Mesendoderm (in vitro differentiated cells): ENCODE measurements at regions not wholly inside any gene's neighbourhood (a gene's known extent, or its start where the extent isn't known, plus 50 kb on each side); places are given as distances from the start of the nearest gene placed in this dataset.

Experiments
- DNase-seq: peaks from one replicate; pipeline ENCODE4 v3.0.0; 2013
- H2AK5ac ChIP-seq: 2 replicates; pipeline ENCODE4 v1.6.1; 2013; ENCODE audit warnings: low read length, inconsistent platforms
- H2BK120ac ChIP-seq: 2 replicates; pipeline ENCODE4 v1.6.1; 2013; ENCODE audit warnings: low read depth, mild to moderate bottlenecking, low read length, moderate library complexity, mixed read lengths
- H2BK15ac ChIP-seq: replicated peaks from 2 replicates; pipeline ENCODE4 v1.6.1; 2013; ENCODE audit warnings: low read depth, mild to moderate bottlenecking, moderate library complexity
- H2BK5ac ChIP-seq: 2 replicates; pipeline ENCODE4 v1.6.1; 2013; ENCODE audit warnings: low read length, inconsistent platforms
- H3K18ac ChIP-seq: 2 replicates; pipeline ENCODE4 v1.6.1; 2013; ENCODE audit warnings: mild to moderate bottlenecking, low read length, mixed read lengths
- H3K23ac ChIP-seq: one replicate; pipeline ENCODE4 v1.6.1; 2013; ENCODE audit warnings: low read length
- H3K27ac ChIP-seq: 2 replicates; pipeline ENCODE4 v1.5.1; 2013; ENCODE audit warnings: low read depth, mild to moderate bottlenecking, inconsistent platforms, low read length, moderate library complexity
- H3K27me3 ChIP-seq: 2 replicates; pipeline ENCODE4 v1.6.1; 2013; ENCODE audit warnings: low read length, control low read depth, mild to moderate bottlenecking, inconsistent platforms; ENCODE audit not compliant: insufficient read depth, poor library complexity
- H3K36me3 ChIP-seq: 2 replicates; pipeline ENCODE4 v1.6.1; 2013; ENCODE audit warnings: low read length, inconsistent platforms; ENCODE audit not compliant: control insufficient read depth, insufficient read depth
- H3K4ac ChIP-seq: one replicate; pipeline ENCODE4 v1.6.1; 2013; ENCODE audit warnings: low read depth, mild to moderate bottlenecking, low read length, moderate library complexity
- H3K4me1 ChIP-seq: 2 replicates; pipeline ENCODE4 v1.6.1; 2013; ENCODE audit warnings: low read depth, low read length, inconsistent platforms; ENCODE audit not compliant: control insufficient read depth
- H3K4me2 ChIP-seq: 2 replicates; pipeline ENCODE4 v1.6.1; 2013; ENCODE audit warnings: low read length
- H3K4me3 ChIP-seq: 2 replicates; pipeline ENCODE4 v1.5.1; 2013; ENCODE audit warnings: mild to moderate bottlenecking, low read length
- H3K56ac ChIP-seq: one replicate; pipeline ENCODE4 v1.6.1; 2013; ENCODE audit warnings: low read length
- H3K79me1 ChIP-seq: 2 replicates; pipeline ENCODE4 v1.6.1; 2013; ENCODE audit warnings: low read length, inconsistent platforms
- H3K79me2 ChIP-seq: 2 replicates; pipeline ENCODE4 v1.6.1; 2013; ENCODE audit warnings: mild to moderate bottlenecking, low read length; ENCODE audit not compliant: control insufficient read depth, insufficient read depth
- H3K9ac ChIP-seq: 2 replicates; pipeline ENCODE4 v1.6.1; 2013; ENCODE audit warnings: low read length, inconsistent platforms
- H4K5ac ChIP-seq: one replicate; pipeline ENCODE4 v1.6.1; 2013; ENCODE audit warnings: low read length
- H4K8ac ChIP-seq: one replicate; pipeline ENCODE4 v1.6.1; 2013; ENCODE audit warnings: low read depth, mild to moderate bottlenecking, control low read depth, low read length, moderate library complexity
- WGBS: extraction: QIAGEN DNeasy Blood & Tissue Kit; methylation state at CpG from one replicate; pipeline ENCODE4 v1.1.7; 2013; ENCODE audit warnings: low lambda C conversion rate, missing lambda C conversion rate; ENCODE audit not compliant: insufficient coverage; ENCODE audit errors: extremely low coverage; 5-methylcytosine and 5-hydroxymethylcytosine counted together

DNA sequence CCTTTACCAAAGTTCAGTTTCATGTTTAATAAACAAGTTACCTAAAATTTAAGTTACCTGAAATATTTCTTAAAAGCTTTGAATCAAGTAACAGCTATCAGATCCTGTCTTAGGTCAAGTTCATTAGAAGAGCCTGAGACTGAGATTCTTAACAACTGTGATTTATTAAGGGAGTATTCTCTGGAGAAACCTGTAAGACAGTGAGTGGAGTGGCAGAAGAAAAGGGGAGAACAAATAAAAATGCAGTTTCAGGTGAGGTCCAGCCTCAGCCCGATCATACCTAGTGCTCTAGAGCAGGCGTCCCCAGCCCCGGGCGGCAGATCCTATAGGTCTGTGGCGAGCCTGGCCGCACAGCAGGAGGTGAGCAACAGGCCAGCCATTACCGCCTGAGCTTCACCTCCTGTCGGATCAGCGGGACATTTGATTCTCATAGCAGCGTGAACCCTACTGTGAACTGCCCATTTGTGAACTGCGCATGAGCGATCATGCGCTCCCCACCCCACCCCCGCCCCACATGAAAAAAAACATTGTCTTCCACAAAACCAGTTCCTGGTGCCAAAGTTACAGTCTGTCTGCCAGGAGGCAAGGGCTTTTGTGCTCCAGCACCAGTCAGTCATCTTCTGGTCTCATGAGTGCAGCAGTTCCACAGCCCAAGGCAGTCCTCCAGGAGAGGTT, 59.2 kb upstream of the ADGRB3 start:
- no peak overlapping the region for H3K4ac ChIP-seq
- H3K56ac ChIP-seq: no peak overlapping the region
- H2BK5ac ChIP-seq: no peak overlapping the region
- DNase-seq: peak; percentile 65
- H3K23ac ChIP-seq: no peak overlapping the region
- peak overlapping the region; percentile 27 for H2BK15ac ChIP-seq
- no peaks in the 10 kb centered on the region for H3K27me3 ChIP-seq
- H3K4me2 ChIP-seq: no peak overlapping the region
- no peak overlapping the region for H3K9ac ChIP-seq
- H3K36me3 ChIP-seq: no peaks in the 10 kb centered on the region
- H4K8ac ChIP-seq: no peak overlapping the region
- H2BK120ac ChIP-seq: no peak overlapping the region
- H3K79me2 ChIP-seq: no peaks in the 10 kb centered on the region
- no peak overlapping the region for H4K5ac ChIP-seq
- no peak overlapping the region for H2AK5ac ChIP-seq
- H3K4me3 ChIP-seq: no peak overlapping the region
- no peak overlapping the region for H3K27ac ChIP-seq
- no peak overlapping the region for H3K18ac ChIP-seq
- H3K4me1 ChIP-seq: no peaks in the 10 kb centered on the region
- no CpG with 5 or more reads among the region's 14 CpGs for WGBS
- H3K79me1 ChIP-seq: no peaks in the 10 kb centered on the region

DNA sequence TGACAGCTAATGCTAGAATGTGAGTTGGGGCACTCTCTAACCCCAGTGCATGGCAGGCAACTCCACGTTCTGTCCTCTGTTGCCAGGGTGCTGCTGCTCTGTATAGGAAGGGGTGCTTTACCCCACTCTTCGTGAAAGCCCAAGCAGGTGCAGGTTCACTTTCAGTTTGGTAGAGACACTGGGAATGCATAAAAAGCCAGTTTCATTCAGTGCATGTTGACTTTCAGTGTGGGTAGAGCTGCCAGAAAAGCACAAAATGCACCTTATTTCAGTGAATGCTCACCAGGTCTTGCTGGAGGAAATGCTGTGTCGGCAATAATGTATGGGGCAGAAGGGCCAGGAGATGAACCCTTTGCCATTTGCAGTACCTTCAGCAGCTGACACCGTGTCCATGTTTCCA, 62.1 kb upstream of the ADGRB3 start:
- H3K36me3 ChIP-seq: no peaks in the 10 kb centered on the region
- H3K4me3 ChIP-seq: no peak overlapping the region
- H3K4ac ChIP-seq: no peak overlapping the region
- no peak overlapping the region for H3K27ac ChIP-seq
- H3K4me2 ChIP-seq: no peak overlapping the region
- no peak overlapping the region for H3K23ac ChIP-seq
- no peak overlapping the region for H3K56ac ChIP-seq
- no peaks in the 10 kb centered on the region for H3K79me1 ChIP-seq
- H3K79me2 ChIP-seq: no peaks in the 10 kb centered on the region
- H4K5ac ChIP-seq: no peak overlapping the region
- no CpG with 5 or more reads among the region's 4 CpGs for whole genome bisulfite sequencing
- DNase-seq: no peak
- no peaks in the 10 kb centered on the region for H3K27me3 ChIP-seq
- no peaks in the 10 kb centered on the region for H3K4me1 ChIP-seq
- H3K9ac ChIP-seq: no peak overlapping the region
- no peak overlapping the region for H4K8ac ChIP-seq
- no peak overlapping the region for H2AK5ac ChIP-seq
- no peak overlapping the region for H2BK15ac ChIP-seq
- no peak overlapping the region for H2BK5ac ChIP-seq
- H2BK120ac ChIP-seq: no peak overlapping the region
- no peak overlapping the region for H3K18ac ChIP-seq

DNA sequence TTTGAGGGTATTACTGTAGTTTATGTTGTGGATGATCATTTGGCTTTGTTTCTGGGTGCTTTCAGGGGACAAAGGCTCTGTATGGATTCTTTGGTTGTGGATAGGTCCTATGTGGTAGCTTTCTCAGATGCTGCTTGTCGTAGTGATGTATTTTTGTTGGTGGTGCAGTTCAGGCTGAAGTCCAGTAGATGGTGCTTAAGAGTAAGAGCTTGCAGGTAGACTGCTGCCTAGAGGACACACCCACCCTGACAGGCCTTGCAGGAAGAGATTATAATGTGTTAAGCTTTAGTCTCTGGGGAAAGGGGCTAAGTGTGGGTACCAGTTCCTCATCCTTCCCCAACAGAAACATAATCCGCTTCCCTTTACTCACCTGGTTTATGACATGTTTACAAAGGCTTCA, 62.6 kb upstream of the ADGRB3 start:
- Histone ChIP-seq H3K36me3 (no peaks in the 10 kb centered on the region), H3K27ac (no peak overlapping the region), H2BK5ac (no peak overlapping the region), H3K56ac (no peak overlapping the region), H3K79me2 (no peaks in the 10 kb centered on the region), H3K4ac (no peak overlapping the region), H3K4me1 (no peaks in the 10 kb centered on the region), H3K4me2 (no peak overlapping the region), H4K8ac (no peak overlapping the region), H3K23ac (no peak overlapping the region), H3K79me1 (no peaks in the 10 kb centered on the region), H4K5ac (no peak overlapping the region), H2BK15ac (no peak overlapping the region), H3K4me3 (no peak overlapping the region), H2BK120ac (no peak overlapping the region), H3K18ac (no peak overlapping the region), H3K27me3 (no peaks in the 10 kb centered on the region), H2AK5ac (no peak overlapping the region), H3K9ac (no peak overlapping the region)
- DNase-seq: peak; percentile 88
- WGBS: no CpG with 5 or more reads among the region's 2 CpGs

DNA sequence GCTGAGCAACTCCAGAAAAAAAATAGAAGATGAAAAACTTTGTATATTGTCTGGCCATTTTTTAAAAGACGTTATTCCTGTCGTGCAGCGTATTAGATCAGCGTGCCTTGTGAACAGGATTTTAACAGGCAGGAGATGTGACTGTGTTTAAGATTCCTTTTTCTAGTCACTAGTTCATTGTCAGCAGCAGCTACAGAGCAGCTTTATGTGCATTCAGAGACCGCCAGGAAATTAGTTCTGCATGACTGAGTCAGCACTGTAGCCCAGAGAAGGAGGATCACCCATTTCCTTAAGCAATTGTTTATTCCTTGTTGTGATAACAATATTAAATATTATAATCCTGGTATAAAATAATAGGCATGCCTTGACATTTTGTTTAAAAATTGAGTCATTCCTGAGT, 75.4 kb upstream of the ADGRB3 start:
- WGBS: no CpG with 5 or more reads among the region's 5 CpGs

DNA sequence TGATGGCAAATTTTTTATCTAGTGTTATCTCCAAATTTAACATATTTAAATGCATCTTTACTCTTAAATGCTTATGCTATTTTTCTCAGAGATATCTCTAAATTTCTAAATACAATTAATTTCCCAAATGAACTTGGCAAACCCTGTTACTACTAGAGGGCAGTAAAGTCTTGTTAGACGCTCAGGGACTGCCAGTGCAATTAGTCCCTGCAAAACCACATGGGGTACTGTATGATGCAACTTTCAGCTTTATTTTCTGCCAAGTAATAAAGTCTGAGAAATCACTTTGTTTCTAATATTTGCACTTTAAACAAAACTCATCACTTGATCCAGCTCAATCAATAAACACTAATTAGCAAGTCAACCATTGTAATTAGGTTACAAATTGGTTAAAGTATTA, 76.0 kb upstream of the ADGRB3 start:
- no peaks in the 10 kb centered on the region for H3K27me3 ChIP-seq
- H3K18ac ChIP-seq: no peak overlapping the region
- H4K5ac ChIP-seq: no peak overlapping the region
- no peak overlapping the region for H3K56ac ChIP-seq
- H3K4me3 ChIP-seq: no peak overlapping the region
- no peak overlapping the region for H3K9ac ChIP-seq
- H3K79me2 ChIP-seq: no peaks in the 10 kb centered on the region
- H2BK120ac ChIP-seq: no peak overlapping the region
- H3K4me1 ChIP-seq: no peaks in the 10 kb centered on the region
- WGBS: no CpG with 5 or more reads among the region's 1 CpG
- H3K36me3 ChIP-seq: no peaks in the 10 kb centered on the region
- no peak overlapping the region for H4K8ac ChIP-seq
- H3K23ac ChIP-seq: no peak overlapping the region
- no peaks in the 10 kb centered on the region for H3K79me1 ChIP-seq
- no peak overlapping the region for H3K27ac ChIP-seq
- H3K4me2 ChIP-seq: no peak overlapping the region
- no peak overlapping the region for H2AK5ac ChIP-seq
- no peak overlapping the region for H3K4ac ChIP-seq
- H2BK15ac ChIP-seq: no peak overlapping the region
- no peak overlapping the region for H2BK5ac ChIP-seq
- DNase-seq: peak; percentile 69

More for the DNA sequence above, 75.4 kb upstream of the ADGRB3 start:
- no peak overlapping the region for H3K23ac ChIP-seq
- no peaks in the 10 kb centered on the region for H3K79me2 ChIP-seq
- no peak overlapping the region for H3K9ac ChIP-seq
- H3K36me3 ChIP-seq: no peaks in the 10 kb centered on the region
- no peak overlapping the region for H3K18ac ChIP-seq
- H2AK5ac ChIP-seq: no peak overlapping the region
- no peak overlapping the region for H3K27ac ChIP-seq
- H3K4me2 ChIP-seq: no peak overlapping the region
- H3K4me3 ChIP-seq: no peak overlapping the region
- H3K56ac ChIP-seq: no peak overlapping the region
- no peak overlapping the region for H4K8ac ChIP-seq
- H3K27me3 ChIP-seq: no peaks in the 10 kb centered on the region
- H4K5ac ChIP-seq: no peak overlapping the region
- H3K4me1 ChIP-seq: no peaks in the 10 kb centered on the region
- DNase-seq: peak; percentile 56
- no peaks in the 10 kb centered on the region for H3K79me1 ChIP-seq
- H2BK15ac ChIP-seq: no peak overlapping the region
- H2BK5ac ChIP-seq: no peak overlapping the region
- H2BK120ac ChIP-seq: no peak overlapping the region
- H3K4ac ChIP-seq: no peak overlapping the region

DNA sequence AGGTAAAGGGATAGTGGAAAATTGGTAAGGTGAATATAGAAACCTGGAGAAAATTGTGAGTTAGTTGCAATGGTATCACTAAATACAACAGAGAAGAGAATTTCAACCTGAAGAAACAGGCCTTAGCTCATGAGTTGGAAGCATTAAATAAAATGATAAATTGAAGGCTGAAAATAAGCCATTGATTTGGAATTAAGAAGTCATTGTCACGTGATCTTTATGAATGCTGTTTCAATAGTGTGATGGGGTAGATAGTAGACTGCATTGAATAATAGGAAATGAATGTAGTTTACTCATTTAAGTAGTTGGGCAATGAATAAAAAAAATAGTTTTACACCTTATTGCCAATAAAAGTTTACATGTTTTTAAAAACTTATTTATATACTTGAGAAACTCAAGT, 88.5 kb upstream of the ADGRB3 start:
- no peak overlapping the region for H3K27ac ChIP-seq
- no peak overlapping the region for H2BK15ac ChIP-seq
- no peak overlapping the region for H3K18ac ChIP-seq
- H4K8ac ChIP-seq: no peak overlapping the region
- no peak overlapping the region for H2BK120ac ChIP-seq
- H3K9ac ChIP-seq: no peak overlapping the region
- H3K4me1 ChIP-seq: no peaks in the 10 kb centered on the region
- no peak overlapping the region for H3K4ac ChIP-seq
- no peaks in the 10 kb centered on the region for H3K36me3 ChIP-seq
- H3K4me2 ChIP-seq: no peak overlapping the region
- H3K23ac ChIP-seq: no peak overlapping the region
- WGBS: no CpG with 5 or more reads among the region's 1 CpG
- H2AK5ac ChIP-seq: no peak overlapping the region
- H2BK5ac ChIP-seq: no peak overlapping the region
- H3K79me2 ChIP-seq: no peaks in the 10 kb centered on the region
- H3K79me1 ChIP-seq: no peaks in the 10 kb centered on the region
- H4K5ac ChIP-seq: no peak overlapping the region
- no peak for DNase-seq
- H3K4me3 ChIP-seq: no peak overlapping the region
- no peaks in the 10 kb centered on the region for H3K27me3 ChIP-seq
- H3K56ac ChIP-seq: no peak overlapping the region
